NT2/D1 (cell line): ENCODE measurements at regions not wholly inside any gene's neighbourhood (a gene's known extent, or its start where the extent isn't known, plus 50 kb on each side); places are given as distances from the start of the nearest gene placed in this dataset.

ENCODE experiments used
- DNase-seq: peaks from one replicate; pipeline ENCODE4 v3.0.0-alpha.2; 2011; ENCODE audit warnings: low read depth, low spot score
- H3K27me3 ChIP-seq: 2 replicates; pipeline ENCODE4 v1.6.0; 2011; ENCODE audit warnings: mild to moderate bottlenecking; ENCODE audit not compliant: insufficient read length, insufficient read depth
- H3K36me3 ChIP-seq: 2 replicates; pipeline ENCODE4 v1.6.1; 2011; ENCODE audit warnings: mild to moderate bottlenecking, low read length, mixed read lengths; ENCODE audit not compliant: insufficient read depth, insufficient read length
- H3K4me1 ChIP-seq: 2 replicates; pipeline ENCODE4 v1.5.1; 2011; ENCODE audit not compliant: insufficient read depth, insufficient read length
- H3K4me3 ChIP-seq: 2 replicates; pipeline ENCODE4 v1.5.1; 2011; ENCODE audit warnings: low read depth; ENCODE audit not compliant: insufficient read length
- H3K9ac ChIP-seq: 2 replicates; pipeline ENCODE4 v1.6.0; 2011; ENCODE audit warnings: low read depth; ENCODE audit not compliant: insufficient read length
- H3K9me3 ChIP-seq: 2 replicates; pipeline ENCODE4 v1.5.1; 2011; ENCODE audit warnings: mild to moderate bottlenecking, low read length; ENCODE audit not compliant: insufficient read depth
- SUZ12 ChIP-seq: IDR thresholded peaks from 2 replicates; pipeline ENCODE4 v1.6.1; 2011; ENCODE audit not compliant: insufficient read length, insufficient read depth; ENCODE audit errors: extremely low read depth
- YY1 ChIP-seq: IDR thresholded peaks from 2 replicates; pipeline ENCODE4 v1.6.1; 2011; ENCODE audit not compliant: insufficient read length, insufficient read depth
- ZNF274 ChIP-seq: IDR thresholded peaks from 2 replicates; pipeline ENCODE4 v1.6.1; 2011; ENCODE audit warnings: mild to moderate bottlenecking, low read depth, low read length

GRCh38 chr22:49178246-49179005 lies 649.2 kb downstream of the BRD1 start:
- H3K27me3 ChIP-seq: no peaks in the 10 kb centered on the region

DNA sequence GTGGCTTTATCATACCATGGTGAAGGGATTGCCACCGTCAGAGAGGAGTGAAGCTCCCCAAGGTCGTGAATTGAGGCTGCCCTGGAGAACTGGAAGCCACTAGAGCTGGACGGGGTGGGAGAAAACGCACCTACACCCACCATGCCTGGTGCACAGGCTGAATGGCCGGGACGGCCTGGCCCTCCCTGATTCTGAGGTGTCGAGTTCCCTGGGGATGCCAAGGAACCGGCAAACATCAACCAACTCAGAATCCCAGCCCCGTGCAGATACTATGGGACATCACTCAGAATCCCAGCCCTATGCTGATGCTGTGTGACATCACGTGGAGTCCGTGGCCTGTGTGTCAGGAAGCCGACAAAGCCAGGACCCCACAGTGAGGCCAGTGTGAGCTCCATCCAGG lies 650.0 kb downstream of the BRD1 start:
- no peak for DNase-seq
- Histone ChIP-seq H3K4me1 (peaks cover 6% of the 10 kb centered on the region), H3K9ac (no peak overlapping the region), H3K36me3 (no peaks in the 10 kb centered on the region), H3K4me3 (no peak overlapping the region), H3K27me3 (no peaks in the 10 kb centered on the region), H3K9me3 (no peaks in the 10 kb centered on the region)
- TF ChIP-seq SUZ12 (no peak), YY1 (no peak)

More at GRCh38 chr22:49178246-49179005, 649.2 kb downstream of the BRD1 start:
- no peak overlapping the region for H3K4me3 ChIP-seq
- DNase-seq: no peak
- peaks cover 6% of the 10 kb centered on the region for H3K4me1 ChIP-seq
- H3K36me3 ChIP-seq: no peaks in the 10 kb centered on the region
- no peaks in the 10 kb centered on the region for H3K9me3 ChIP-seq
- H3K9ac ChIP-seq: no peak overlapping the region
- no peak for TF ChIP-seq YY1
- no peak for TF ChIP-seq ZNF274
- no peak for TF ChIP-seq SUZ12

DNA sequence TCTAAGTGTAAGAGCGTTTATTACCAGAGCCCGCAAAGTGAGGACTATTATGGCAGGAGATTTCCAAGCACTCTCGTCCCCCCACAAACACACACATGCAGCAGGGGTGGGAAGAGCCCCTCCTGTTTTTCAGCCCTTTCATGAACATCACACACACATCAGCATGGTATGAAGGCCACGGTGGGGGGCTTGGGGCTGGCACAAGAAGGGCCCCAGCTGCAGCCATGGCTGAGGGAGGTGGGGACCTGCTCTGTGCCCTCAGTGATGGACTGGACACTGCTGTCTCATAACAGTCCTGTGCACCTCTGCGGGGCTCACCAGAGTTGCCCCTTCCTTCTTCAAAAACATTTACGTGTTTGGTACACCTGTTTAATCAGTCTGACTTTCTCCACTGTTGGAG lies 650.7 kb downstream of the BRD1 start:
- peaks cover 6% of the 10 kb centered on the region for H3K4me1 ChIP-seq
- H3K4me3 ChIP-seq: no peak overlapping the region
- no peaks in the 10 kb centered on the region for H3K27me3 ChIP-seq
- no peaks in the 10 kb centered on the region for H3K36me3 ChIP-seq
- DNase-seq: no peak
- no peak overlapping the region for H3K9ac ChIP-seq
- no peaks in the 10 kb centered on the region for H3K9me3 ChIP-seq
- TF ChIP-seq SUZ12: no peak
- no peak for TF ChIP-seq ZNF274
- TF ChIP-seq YY1: no peak

DNA sequence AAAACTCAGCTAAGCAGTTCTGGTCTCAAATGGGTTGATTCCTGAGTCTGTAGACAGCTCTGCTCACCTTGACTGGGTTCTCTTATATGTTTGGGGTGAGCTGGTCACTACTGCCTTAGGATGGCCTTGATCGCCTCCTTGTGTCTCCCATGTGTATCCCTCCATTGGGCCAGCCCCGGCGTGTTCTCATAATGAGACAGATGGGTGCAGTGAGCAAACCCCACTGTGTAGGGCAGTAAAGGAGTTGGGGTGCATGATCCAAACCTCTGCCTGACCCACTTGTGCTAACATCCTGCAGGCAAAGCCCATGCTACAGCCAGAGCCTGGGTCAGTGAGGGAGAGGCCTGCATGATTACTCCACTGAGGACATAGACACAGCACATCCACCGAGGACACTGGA lies 657.6 kb downstream of the BRD1 start:
- Histone ChIP-seq H3K36me3 (no peaks in the 10 kb centered on the region), H3K4me3 (no peak overlapping the region), H3K27me3 (no peaks in the 10 kb centered on the region), H3K9me3 (no peaks in the 10 kb centered on the region; the same call in 1 of the 2 replicates), H3K9ac (no peak overlapping the region), H3K4me1 (no peaks in the 10 kb centered on the region)
- DNase-seq: no peak
- TF ChIP-seq YY1: no peak
- TF ChIP-seq SUZ12: no peak
- no peak for TF ChIP-seq ZNF274

GRCh38 chr22:49169074-49169744 lies 658.5 kb downstream of the BRD1 start:
- Histone ChIP-seq H3K4me3 (no peak overlapping the region), H3K9me3 (no peaks in the 10 kb centered on the region; the same call in 1 of the 2 replicates), H3K36me3 (no peaks in the 10 kb centered on the region), H3K27me3 (no peaks in the 10 kb centered on the region), H3K4me1 (no peaks in the 10 kb centered on the region), H3K9ac (no peak overlapping the region)
- DNase-seq: no peak
- TF ChIP-seq SUZ12 (no peak), YY1 (no peak), ZNF274 (no peak)

DNA sequence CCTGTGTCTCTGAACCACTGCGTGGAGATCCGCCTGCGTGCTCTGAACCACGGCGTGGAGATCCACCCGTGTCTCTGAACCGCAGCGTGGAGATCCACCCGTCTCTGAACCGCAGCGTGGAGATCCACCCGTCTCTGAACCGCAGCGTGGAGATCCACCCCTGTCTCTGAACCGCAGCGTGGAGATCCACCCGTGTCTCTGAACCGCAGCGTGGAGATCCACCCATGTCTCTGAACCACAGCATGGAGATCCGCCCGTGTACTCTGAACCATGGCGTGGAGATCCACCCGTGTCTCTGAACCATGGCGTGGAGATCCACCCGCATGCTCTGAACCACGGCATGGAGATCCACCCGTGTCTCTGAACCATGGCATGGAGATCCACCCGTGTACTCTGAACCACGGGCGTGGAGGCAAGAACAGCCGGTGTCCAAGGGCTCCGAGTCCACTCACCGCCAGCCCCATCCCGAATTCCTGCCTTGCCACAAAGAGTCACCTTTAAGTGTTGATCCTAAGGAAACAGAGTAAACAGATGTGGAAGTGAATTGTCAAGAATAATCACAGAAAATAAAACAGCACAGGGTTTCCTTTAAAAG lies 659.4 kb downstream of the BRD1 start:
- Histone ChIP-seq H3K27me3 (no peaks in the 10 kb centered on the region), H3K9ac (no peak overlapping the region), H3K4me3 (no peak overlapping the region), H3K36me3 (no peaks in the 10 kb centered on the region), H3K9me3 (no peaks in the 10 kb centered on the region; the same call in 1 of the 2 replicates), H3K4me1 (peaks cover 2% of the 10 kb centered on the region)
- TF ChIP-seq SUZ12 (no peak), YY1 (no peak), ZNF274 (no peak)
- DNase-seq: no peak

GRCh38 chr22:49166746-49167145 lies 660.9 kb downstream of the BRD1 start:
- Histone ChIP-seq H3K9ac (no peak overlapping the region), H3K27me3 (no peaks in the 10 kb centered on the region), H3K36me3 (no peaks in the 10 kb centered on the region), H3K9me3 (no peaks in the 10 kb centered on the region; the same call in 1 of the 2 replicates), H3K4me1 (peaks cover 2% of the 10 kb centered on the region), H3K4me3 (no peak overlapping the region)
- TF ChIP-seq YY1: no peak
- TF ChIP-seq SUZ12: no peak
- no peak for TF ChIP-seq ZNF274
- DNase-seq: no peak
